ENCODE measurements at regions not wholly inside any gene's neighbourhood (a gene's known extent, or its start where the extent isn't known, plus 50 kb on each side); places are given as distances from the start of the nearest gene placed in this dataset.

GRCh38 chr11:37370817-37371216 is 772.8 kb upstream of the RAG2 start:
- H3K27ac Mint-ChIP-seq, result no peak overlapping the region
- no peaks in the 10 kb centered on the region for H3K27me3 Mint-ChIP-seq (ENCODE audit: low read depth)
- H3K9me3 Mint-ChIP-seq, result peaks cover 4% of the 10 kb centered on the region
- intact Hi-C loops (cut with micrococcal nuclease), result no loop called here
- DNase-seq, result no peak
- no peak overlapping the region for H3K4me3 Mint-ChIP-seq
- no peaks in the 10 kb centered on the region for H3K36me3 Mint-ChIP-seq (ENCODE audit: low read depth)
- CTCF ChIA-PET, result no interaction called here
- no peaks in the 10 kb centered on the region for H3K4me1 Mint-ChIP-seq (ENCODE audit: low read depth)

GRCh38 chr11:37364246-37364839 is 766.3 kb upstream of the RAG2 start:
- H3K27ac Mint-ChIP-seq, result no peak overlapping the region
- no peaks in the 10 kb centered on the region for H3K27me3 Mint-ChIP-seq (ENCODE audit: low read depth)
- no peaks in the 10 kb centered on the region for H3K4me1 Mint-ChIP-seq (ENCODE audit: low read depth)
- intact Hi-C loops (cut with micrococcal nuclease), result no loop called here
- CTCF ChIA-PET, result no interaction called here
- no peak overlapping the region for H3K4me3 Mint-ChIP-seq
- no peak for DNase-seq
- H3K36me3 Mint-ChIP-seq (ENCODE audit: low read depth), result no peaks in the 10 kb centered on the region
- H3K9me3 Mint-ChIP-seq, result peaks cover 10% of the 10 kb centered on the region

- Mint-ChIP-seq H3K36me3 (ENCODE audit: low read depth) (no peaks in the 10 kb centered on the region), H3K9me3 (peaks cover 1% of the 10 kb centered on the region), H3K27me3 (ENCODE audit: low read depth) (no peaks in the 10 kb centered on the region), H3K4me1 (ENCODE audit: low read depth) (no peaks in the 10 kb centered on the region), H3K4me3 (no peak overlapping the region), H3K27ac (no peak overlapping the region)
- CTCF ChIA-PET, result no interaction called here
- DNase-seq, result no peak
- intact Hi-C loops (cut with micrococcal nuclease), result no loop called here
Measured at GRCh38 chr11:37353192-37353591, 755.2 kb upstream of the RAG2 start.

GRCh38 chr11:37352485-37352884 is 754.4 kb upstream of the RAG2 start:
- H3K9me3 Mint-ChIP-seq, result peaks cover 1% of the 10 kb centered on the region
- intact Hi-C loops (cut with micrococcal nuclease), result no loop called here
- DNase-seq, result no peak
- CTCF ChIA-PET, result no interaction called here
- no peaks in the 10 kb centered on the region for H3K36me3 Mint-ChIP-seq (ENCODE audit: low read depth)
- no peaks in the 10 kb centered on the region for H3K4me1 Mint-ChIP-seq (ENCODE audit: low read depth)
- H3K27me3 Mint-ChIP-seq (ENCODE audit: low read depth), result no peaks in the 10 kb centered on the region
- no peak overlapping the region for H3K27ac Mint-ChIP-seq
- no peak overlapping the region for H3K4me3 Mint-ChIP-seq

- intact Hi-C loops (cut with micrococcal nuclease), result no loop called here
- CTCF ChIA-PET, result no interaction called here
- DNase-seq, result no peak
- no peaks in the 10 kb centered on the region for H3K4me1 Mint-ChIP-seq (ENCODE audit: low read depth)
- H3K36me3 Mint-ChIP-seq (ENCODE audit: low read depth), result no peaks in the 10 kb centered on the region
- H3K9me3 Mint-ChIP-seq, result peaks cover 2% of the 10 kb centered on the region
- H3K4me3 Mint-ChIP-seq, result no peak overlapping the region
- H3K27ac Mint-ChIP-seq, result no peak overlapping the region
- H3K27me3 Mint-ChIP-seq (ENCODE audit: low read depth), result no peaks in the 10 kb centered on the region
Measured at GRCh38 chr11:37343290-37343689, 745.3 kb upstream of the RAG2 start.

DNA sequence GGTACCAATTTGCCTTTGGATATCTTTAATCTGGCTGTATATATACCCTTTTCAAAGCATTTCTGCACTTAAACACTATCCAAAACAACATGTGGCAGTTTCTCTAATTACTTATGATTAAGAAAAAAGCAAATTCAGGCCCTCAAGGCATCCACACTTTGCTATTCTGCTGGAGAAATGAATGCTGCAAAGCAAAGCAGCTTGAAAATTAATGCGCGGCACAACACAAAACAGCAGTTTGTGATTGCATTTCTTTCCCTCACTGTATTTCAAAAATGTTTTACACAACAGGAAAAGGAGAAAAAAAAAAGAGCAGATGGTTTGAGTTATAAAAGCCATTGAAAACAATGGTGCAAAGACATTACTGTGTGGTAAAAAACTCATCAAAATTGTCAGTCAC is 738.4 kb upstream of the RAG2 start:
- CTCF ChIA-PET, result no interaction called here
- H3K4me3 Mint-ChIP-seq, result no peak overlapping the region
- intact Hi-C loops (cut with micrococcal nuclease), result no loop called here
- no peak for DNase-seq
- no peaks in the 10 kb centered on the region for H3K4me1 Mint-ChIP-seq (ENCODE audit: low read depth)
- no peaks in the 10 kb centered on the region for H3K27me3 Mint-ChIP-seq (ENCODE audit: low read depth)
- peaks cover 2% of the 10 kb centered on the region for H3K9me3 Mint-ChIP-seq
- H3K36me3 Mint-ChIP-seq (ENCODE audit: low read depth), result no peaks in the 10 kb centered on the region
- H3K27ac Mint-ChIP-seq, result no peak overlapping the region

DNA sequence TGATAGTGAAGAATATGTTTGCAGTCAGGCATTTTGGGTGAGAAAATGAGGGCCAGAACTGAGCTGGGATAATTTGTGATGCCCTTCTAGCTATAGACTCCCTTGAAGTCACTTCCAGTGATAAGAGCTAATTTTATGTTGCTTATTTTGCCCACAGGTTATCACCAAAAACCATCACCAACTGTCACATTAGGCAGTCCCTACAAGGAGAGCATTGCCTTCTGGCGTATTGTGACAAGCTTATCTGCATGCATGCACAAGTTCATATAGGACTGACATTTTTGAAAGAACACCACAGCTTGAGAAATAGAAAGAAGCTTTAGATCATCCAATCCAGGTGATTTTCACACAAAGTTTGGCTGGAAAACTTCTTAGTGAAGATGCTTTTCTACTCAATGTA is 735.3 kb upstream of the RAG2 start:
- Mint-ChIP-seq H3K4me3 (no peak overlapping the region), H3K36me3 (ENCODE audit: low read depth) (no peaks in the 10 kb centered on the region), H3K4me1 (ENCODE audit: low read depth) (no peaks in the 10 kb centered on the region), H3K9me3 (peaks cover 2% of the 10 kb centered on the region), H3K27ac (no peak overlapping the region), H3K27me3 (ENCODE audit: low read depth) (no peaks in the 10 kb centered on the region)
- intact Hi-C loops (cut with micrococcal nuclease), result no loop called here
- CTCF ChIA-PET, result no interaction called here
- no peak for DNase-seq

DNA sequence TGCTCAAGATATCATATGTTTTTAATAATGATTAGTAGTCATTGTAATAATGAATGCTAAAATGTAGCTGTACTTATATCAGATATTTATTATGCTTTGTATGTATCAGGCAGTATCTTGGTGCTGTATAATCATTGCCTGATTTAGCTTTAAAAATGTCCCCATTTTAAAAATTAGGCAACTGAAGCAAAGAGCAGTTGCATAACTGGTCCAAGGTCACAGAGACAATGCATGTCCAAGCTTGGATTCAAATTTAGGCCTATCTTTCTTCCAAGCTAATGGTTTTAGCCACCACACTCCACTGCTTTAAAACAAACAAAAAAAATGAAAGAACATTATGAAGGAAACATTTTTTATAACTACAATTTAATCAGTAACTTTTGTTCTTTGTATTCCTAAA is 725.8 kb upstream of the RAG2 start:
- H3K27ac Mint-ChIP-seq, result no peak overlapping the region
- H3K27me3 Mint-ChIP-seq (ENCODE audit: low read depth), result peaks cover 2% of the 10 kb centered on the region
- CTCF ChIA-PET, result no interaction called here
- H3K36me3 Mint-ChIP-seq (ENCODE audit: low read depth), result no peaks in the 10 kb centered on the region
- H3K4me1 Mint-ChIP-seq (ENCODE audit: low read depth), result no peaks in the 10 kb centered on the region
- no peak overlapping the region for H3K4me3 Mint-ChIP-seq
- DNase-seq, result no peak
- intact Hi-C loops (cut with micrococcal nuclease), result no loop called here
- H3K9me3 Mint-ChIP-seq, result peaks cover 7% of the 10 kb centered on the region

DNA sequence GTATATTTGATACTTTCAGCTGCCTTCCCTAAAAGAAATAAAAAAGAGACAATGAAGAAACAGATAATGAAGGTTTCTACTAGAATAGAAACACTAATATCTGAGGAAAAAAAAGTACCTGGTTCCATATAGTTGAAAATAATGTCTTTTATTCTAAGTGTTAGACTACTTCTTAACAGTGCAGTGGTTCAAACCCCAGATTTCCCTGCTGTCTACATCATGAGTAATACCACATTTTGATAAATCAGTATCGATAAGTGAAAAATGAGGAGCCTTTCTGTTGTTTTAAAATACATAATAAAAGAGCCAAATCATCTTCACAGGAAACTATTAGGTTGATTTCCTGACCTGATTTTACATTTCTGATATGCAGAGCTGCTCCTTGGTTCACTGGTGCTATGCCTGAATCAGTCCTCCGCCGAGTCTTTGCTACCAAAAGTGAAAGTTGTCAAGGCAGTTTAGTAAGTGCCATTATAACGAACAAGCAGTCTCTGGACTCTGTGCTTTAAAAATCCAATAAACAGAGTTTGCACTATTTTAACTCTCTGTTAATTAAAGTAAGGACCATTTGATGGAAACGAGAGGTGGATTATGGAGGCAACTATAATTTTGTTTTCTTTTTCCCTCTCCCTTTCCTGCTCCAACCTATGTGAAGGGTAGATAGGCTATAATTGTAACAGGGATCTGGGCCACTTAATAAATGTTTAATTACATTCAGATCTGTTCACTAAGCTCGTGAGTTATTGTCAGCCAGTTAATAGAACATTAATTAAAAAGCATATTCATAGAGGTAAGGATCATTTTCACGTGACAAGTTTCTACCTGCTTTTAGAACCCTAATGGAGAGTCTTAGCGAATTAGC is 724.5 kb upstream of the RAG2 start:
- no peak for DNase-seq
- H3K36me3 Mint-ChIP-seq (ENCODE audit: low read depth), result no peaks in the 10 kb centered on the region
- CTCF ChIA-PET, result no interaction called here
- no peak overlapping the region for H3K4me3 Mint-ChIP-seq
- H3K9me3 Mint-ChIP-seq, result peaks cover 6% of the 10 kb centered on the region
- no peak overlapping the region for H3K27ac Mint-ChIP-seq
- H3K4me1 Mint-ChIP-seq (ENCODE audit: low read depth), result no peaks in the 10 kb centered on the region
- intact Hi-C loops (cut with micrococcal nuclease), result no loop called here
- peaks cover 2% of the 10 kb centered on the region for H3K27me3 Mint-ChIP-seq (ENCODE audit: low read depth)

DNA sequence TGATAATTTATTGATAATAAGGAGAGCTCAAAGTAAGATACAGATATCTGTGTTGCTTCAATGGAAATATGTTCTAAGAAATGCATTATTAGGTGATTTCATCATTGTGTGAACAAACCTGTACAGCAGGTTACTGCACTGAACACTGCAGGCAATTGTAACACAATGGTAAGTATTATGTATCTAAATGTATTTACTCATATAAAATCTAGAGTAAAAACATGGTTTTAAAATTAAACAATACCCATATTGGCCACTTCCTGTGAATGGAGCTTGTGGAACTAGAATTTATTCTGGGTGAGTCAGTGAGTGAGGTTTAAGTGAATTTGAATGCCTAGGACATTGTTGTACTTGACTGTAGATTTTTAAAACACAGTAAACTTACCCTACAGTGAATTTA is 722.9 kb upstream of the RAG2 start:
- H3K9me3 Mint-ChIP-seq, result peaks cover 6% of the 10 kb centered on the region
- no peaks in the 10 kb centered on the region for H3K4me1 Mint-ChIP-seq (ENCODE audit: low read depth)
- intact Hi-C loops (cut with micrococcal nuclease), result no loop called here
- no peaks in the 10 kb centered on the region for H3K36me3 Mint-ChIP-seq (ENCODE audit: low read depth)
- CTCF ChIA-PET, result no interaction called here
- H3K4me3 Mint-ChIP-seq, result no peak overlapping the region
- H3K27ac Mint-ChIP-seq, result no peak overlapping the region
- DNase-seq, result no peak
- peaks cover 2% of the 10 kb centered on the region for H3K27me3 Mint-ChIP-seq (ENCODE audit: low read depth)

- CTCF ChIA-PET, result interaction anchor here (0.6 kb wide), 1 partner anchor 14 kb away, joined by 3 read pairs; no protein-coding TSS in a partner anchor
- H3K9me3 Mint-ChIP-seq, result peaks cover 7% of the 10 kb centered on the region
Measured at GRCh38 chr11:37317803-37318202, 719.8 kb upstream of the RAG2 start.

GRCh38 chr11:37313266-37313665 is 715.2 kb upstream of the RAG2 start:
- no peak for DNase-seq
- H3K9me3 Mint-ChIP-seq, result peaks cover 18% of the 10 kb centered on the region
- no peak overlapping the region for H3K27ac Mint-ChIP-seq
- intact Hi-C loops (cut with micrococcal nuclease), result no loop called here
- no peaks in the 10 kb centered on the region for H3K27me3 Mint-ChIP-seq (ENCODE audit: low read depth)
- H3K4me1 Mint-ChIP-seq (ENCODE audit: low read depth), result no peaks in the 10 kb centered on the region
- CTCF ChIA-PET, result no interaction called here
- H3K36me3 Mint-ChIP-seq (ENCODE audit: low read depth), result no peaks in the 10 kb centered on the region
- no peak overlapping the region for H3K4me3 Mint-ChIP-seq

More at GRCh38 chr11:37317803-37318202, 719.8 kb upstream of the RAG2 start:
- DNase-seq, result no peak
- intact Hi-C loops (cut with micrococcal nuclease), result no loop called here
- H3K4me3 Mint-ChIP-seq, result no peak overlapping the region
- no peaks in the 10 kb centered on the region for H3K27me3 Mint-ChIP-seq (ENCODE audit: low read depth)
- H3K4me1 Mint-ChIP-seq (ENCODE audit: low read depth), result no peaks in the 10 kb centered on the region
- no peaks in the 10 kb centered on the region for H3K36me3 Mint-ChIP-seq (ENCODE audit: low read depth)
- no peak overlapping the region for H3K27ac Mint-ChIP-seq

- CTCF ChIA-PET, result no interaction called here
- DNase-seq, result no peak
- Mint-ChIP-seq H3K4me3 (no peak overlapping the region), H3K4me1 (ENCODE audit: low read depth) (no peaks in the 10 kb centered on the region), H3K27me3 (ENCODE audit: low read depth) (no peaks in the 10 kb centered on the region), H3K9me3 (peaks cover 18% of the 10 kb centered on the region), H3K27ac (no peak overlapping the region), H3K36me3 (ENCODE audit: low read depth) (no peaks in the 10 kb centered on the region)
- intact Hi-C loops (cut with micrococcal nuclease), result no loop called here
Measured at GRCh38 chr11:37306563-37306962, 708.5 kb upstream of the RAG2 start.

All from activated naive CD4-positive, alpha-beta T cell treated with anti-CD3 and anti-CD28 coated beads for 36 hours (primary cell).